Breast epithelium (tissue), 4 donors: ENCODE measurements at regions not wholly inside any gene's neighbourhood (a gene's known extent, or its start where the extent isn't known, plus 50 kb on each side); places are given as distances from the start of the nearest gene placed in this dataset.
"Not testable (repeated sequence)": the region's sequence is repeated elsewhere in the genome, so short reads cannot be mapped to it uniquely, and the experiment has no call there.

Experiments
- DNase-seq, 2 donors: peaks; one replicate each; pipeline ENCODE4 v3.0.0-alpha.2; 2019; ENCODE audit warnings: low spot score in 2 of 2
- H3K27ac ChIP-seq, 2 donors: fragments of 200-600 bp; sonication (generic) in 1 of 2; one replicate each; pipeline ENCODE4 v1.5.1; 2016 to 2019; ENCODE audit warnings: mild to moderate bottlenecking in 1 of 2
- H3K27me3 ChIP-seq, 2 donors: fragments of 200-600 bp; sonication (generic) in 1 of 2; one replicate each; pipeline versions ENCODE4 v1.5.1 to v1.6.0; 2017 to 2019; ENCODE audit warnings: control low read depth in 1 of 2, mild to moderate bottlenecking in 1 of 2
- H3K36me3 ChIP-seq: fragments of 200-600 bp; one replicate; pipeline ENCODE4 v1.5.1; 2019
- H3K4me1 ChIP-seq, 2 donors: fragments of 200-600 bp; sonication (generic); one replicate each; pipeline ENCODE4 v1.5.1; 2016 to 2019; ENCODE audit warnings: control low read depth in 1 of 2
- H3K4me3 ChIP-seq, 3 donors: fragments of 200-600 bp; sonication (generic); 1 replicate in 2 of 3; 2 replicates in 1 of 3; pipeline ENCODE4 v1.5.1; 2016 to 2019; ENCODE audit warnings: mild to moderate bottlenecking in 3 of 3, moderate library complexity in 2 of 3
- H3K9me3 ChIP-seq, 2 donors: fragments of 200-600 bp; sonication (generic) in 1 of 2; one replicate each; pipeline ENCODE4 v1.5.1; 2016 to 2019; ENCODE audit warnings: control low read depth in 1 of 2
- POLR2A ChIP-seq: fragments of 450-650 bp; IDR thresholded peaks from one replicate; pipeline ENCODE4 v1.6.1; 2016; ENCODE audit warnings: antibody characterized with exemption, mild to moderate bottlenecking, moderate library complexity
- POLR2AphosphoS5 ChIP-seq, 3 donors: sonication (generic); formaldehyde crosslinking; IDR thresholded peaks; one replicate each; pipeline ENCODE4 v1.6.1; 2017; ENCODE audit warnings: antibody characterized with exemption in 3 of 3
- intact Hi-C: fragments of 100-400 bp; cut with DNase I; formaldehyde crosslinking; loops from one replicate; pipeline ENCODE4 v1.15.1; 2023; ENCODE audit warnings: low total_unique reads
- TF ChIP-seq, protein P1 (sequence below), 3 donors: fragments of 450-650 bp; IDR thresholded peaks; one replicate each; pipeline ENCODE4 v1.5.1; 2016 to 2017; ENCODE audit warnings: antibody characterized with exemption in 3 of 3, mild to moderate bottlenecking in 3 of 3, moderate library complexity in 3 of 3

DNA sequence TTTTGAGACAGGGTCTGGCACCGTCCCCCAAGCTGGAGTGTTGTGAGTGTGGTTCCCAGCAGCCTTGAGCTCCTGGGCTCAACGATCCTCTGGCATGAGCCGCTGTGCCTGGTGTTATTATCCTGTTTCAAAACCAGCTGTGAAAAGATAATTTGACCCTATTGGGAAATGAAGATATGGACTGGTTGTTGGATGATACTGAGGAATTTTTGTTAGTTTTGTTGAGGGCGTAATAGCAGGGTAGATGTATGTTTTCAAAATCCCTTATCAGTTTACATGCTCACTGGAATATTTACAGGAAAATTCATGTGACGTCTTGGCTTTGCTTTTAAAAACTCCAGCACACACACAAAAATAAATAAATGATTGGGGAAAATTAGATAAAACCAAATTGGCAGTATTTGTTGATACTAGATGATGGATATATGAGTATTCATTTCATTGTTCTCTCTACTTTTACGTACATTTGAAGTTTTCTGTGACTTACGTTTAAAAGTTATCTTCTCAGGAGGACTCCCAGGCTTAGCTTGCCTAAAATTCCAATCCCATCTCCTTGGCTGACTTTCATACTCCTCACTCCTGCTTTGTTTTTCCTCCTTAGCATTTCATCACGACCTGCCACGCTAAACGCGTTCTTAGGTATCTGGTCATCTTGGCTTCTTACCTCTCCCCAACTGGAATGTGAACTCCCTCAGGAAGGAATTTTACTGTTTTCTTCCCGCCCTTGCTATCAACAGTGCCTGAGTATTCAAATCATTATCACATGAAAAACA is 56.8 kb upstream of the TFRC start:
- Histone ChIP-seq H3K4me3 (no peak overlapping the region), H3K27me3 (no peaks in the 10 kb centered on the region), H3K9me3 (no peaks in the 10 kb centered on the region), H3K36me3 (no peaks in the 10 kb centered on the region), H3K4me1 (peaks cover 0 to 10% of the 10 kb centered on the region in 2 donors), H3K27ac (peak overlapping the region; percentile 73 to 79)
- intact Hi-C loops: no loop called here
- TF ChIP-seq POLR2AphosphoS5 (IDR thresholded peaks at IDR 0.05): no peak
- TF ChIP-seq POLR2A: no peak
- TF ChIP-seq, protein P1, sequence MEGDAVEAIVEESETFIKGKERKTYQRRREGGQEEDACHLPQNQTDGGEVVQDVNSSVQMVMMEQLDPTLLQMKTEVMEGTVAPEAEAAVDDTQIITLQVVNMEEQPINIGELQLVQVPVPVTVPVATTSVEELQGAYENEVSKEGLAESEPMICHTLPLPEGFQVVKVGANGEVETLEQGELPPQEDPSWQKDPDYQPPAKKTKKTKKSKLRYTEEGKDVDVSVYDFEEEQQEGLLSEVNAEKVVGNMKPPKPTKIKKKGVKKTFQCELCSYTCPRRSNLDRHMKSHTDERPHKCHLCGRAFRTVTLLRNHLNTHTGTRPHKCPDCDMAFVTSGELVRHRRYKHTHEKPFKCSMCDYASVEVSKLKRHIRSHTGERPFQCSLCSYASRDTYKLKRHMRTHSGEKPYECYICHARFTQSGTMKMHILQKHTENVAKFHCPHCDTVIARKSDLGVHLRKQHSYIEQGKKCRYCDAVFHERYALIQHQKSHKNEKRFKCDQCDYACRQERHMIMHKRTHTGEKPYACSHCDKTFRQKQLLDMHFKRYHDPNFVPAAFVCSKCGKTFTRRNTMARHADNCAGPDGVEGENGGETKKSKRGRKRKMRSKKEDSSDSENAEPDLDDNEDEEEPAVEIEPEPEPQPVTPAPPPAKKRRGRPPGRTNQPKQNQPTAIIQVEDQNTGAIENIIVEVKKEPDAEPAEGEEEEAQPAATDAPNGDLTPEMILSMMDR (IDR thresholded peaks at IDR 0.05): no peak
- peak in 1 of 2 donors; percentile 57 for DNase-seq

DNA sequence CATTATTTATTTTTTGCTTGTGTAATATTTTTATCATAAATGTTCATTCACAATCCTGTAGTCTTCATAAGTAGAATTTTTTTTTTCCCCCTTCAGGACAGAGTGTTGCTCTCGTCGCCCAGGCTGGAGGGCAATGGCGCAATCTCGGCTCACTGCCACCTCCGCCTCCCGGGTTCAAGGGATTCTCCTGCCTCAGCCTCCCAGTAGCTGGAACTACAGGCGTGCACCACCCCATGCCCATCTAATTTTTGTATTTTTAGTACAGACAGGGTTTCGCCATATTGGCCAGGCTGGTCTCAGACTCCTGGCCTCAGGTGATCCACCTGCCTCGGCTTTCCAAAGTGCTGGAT is 54.7 kb upstream of the TFRC start:
- H3K4me1 ChIP-seq, H3K9me3 ChIP-seq, H3K4me3 ChIP-seq, H3K27me3 ChIP-seq, H3K36me3 ChIP-seq, intact Hi-C loops: not testable (repeated sequence)
- peak overlapping the region; percentile 90 to 91 for H3K27ac ChIP-seq
- DNase-seq: peak in 1 of 2 donors; percentile 42
- TF ChIP-seq POLR2AphosphoS5 (IDR thresholded peaks at IDR 0.05): peak in 1 of 3 donors; percentile 23

DNA sequence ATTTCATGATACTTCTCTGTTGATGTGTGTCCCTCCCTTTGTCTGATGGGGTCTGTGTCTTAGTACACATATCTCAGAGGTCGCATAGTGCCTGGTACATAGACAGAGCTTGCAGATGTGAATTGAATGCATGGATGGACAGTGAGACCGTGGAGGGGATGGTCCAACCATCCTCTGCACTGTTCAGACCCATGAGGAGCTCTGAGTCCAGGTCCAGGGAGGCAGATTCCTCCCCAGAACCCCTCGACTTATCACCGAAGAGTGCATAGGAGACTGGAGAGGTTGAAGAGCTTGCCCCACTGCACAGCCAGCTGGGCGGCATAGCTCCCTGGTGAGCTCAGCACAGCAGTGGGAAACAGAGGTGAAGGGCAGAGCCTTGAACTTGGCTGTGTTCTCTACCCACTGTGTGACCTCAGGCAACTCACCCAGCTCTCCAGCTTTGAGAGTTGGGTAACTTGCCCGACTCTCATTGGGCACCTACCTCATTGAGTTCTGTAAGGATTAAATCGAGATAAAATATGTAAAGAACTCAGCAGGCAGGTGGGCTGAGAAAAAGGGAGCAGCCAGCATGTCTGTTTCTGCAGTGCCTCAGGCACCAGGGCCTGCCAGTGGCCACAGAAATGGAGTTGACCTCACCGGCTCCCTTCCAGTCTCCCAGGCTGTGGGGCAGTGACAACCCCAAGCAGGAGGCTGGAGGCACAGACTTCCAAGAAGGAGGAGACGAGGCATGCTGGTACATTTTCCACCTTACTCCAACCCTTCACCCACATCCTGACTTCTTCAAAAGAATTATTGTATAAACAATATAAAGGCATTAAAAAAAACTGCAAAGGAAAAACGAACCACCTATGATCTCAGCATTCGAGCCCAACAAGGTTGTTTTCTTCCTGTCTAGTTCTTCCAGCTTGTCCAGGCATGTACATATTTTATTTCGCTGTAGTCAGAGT is 54.1 kb upstream of the TFRC start:
- peak in 1 of 2 donors; percentile 92 for DNase-seq
- intact Hi-C loops: no loop called here

DNA sequence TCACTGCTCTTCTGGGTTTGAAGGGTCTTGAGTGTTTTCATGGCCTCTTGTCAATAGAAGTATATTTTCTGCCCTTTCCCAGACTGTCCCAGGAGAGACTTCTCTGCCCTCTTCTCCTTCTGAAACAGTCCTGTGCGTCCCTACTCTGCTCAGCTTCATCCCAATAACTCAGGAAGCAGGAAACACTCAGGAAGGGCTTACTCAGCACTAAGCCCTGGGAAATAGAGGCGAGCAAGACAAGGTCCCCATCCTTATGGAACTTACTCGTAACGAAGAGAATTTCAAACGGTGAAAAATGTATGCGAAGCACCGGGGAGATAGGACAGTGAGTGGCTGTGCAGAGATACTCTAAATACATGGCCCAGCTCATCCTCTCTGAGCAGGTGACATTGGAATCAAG is 52.8 kb upstream of the TFRC start:
- Histone ChIP-seq H3K4me3 (no peak overlapping the region), H3K27ac (peak overlapping the region; percentile 90 to 91), H3K36me3 (no peaks in the 10 kb centered on the region), H3K4me1 (peaks cover 0 to 10% of the 10 kb centered on the region in 2 donors), H3K27me3 (no peaks in the 10 kb centered on the region), H3K9me3 (no peaks in the 10 kb centered on the region)
- DNase-seq: no peak
- TF ChIP-seq POLR2AphosphoS5 (IDR thresholded peaks at IDR 0.05): no peak
- no peak for TF ChIP-seq POLR2A
- TF ChIP-seq, protein P1 (IDR thresholded peaks at IDR 0.05): no peak
- intact Hi-C loops: no loop called here

More for the DNA sequence above, 54.1 kb upstream of the TFRC start:
- peaks cover 0 to 10% of the 10 kb centered on the region in 2 donors for H3K4me1 ChIP-seq
- H3K27ac ChIP-seq: peak overlapping the region; percentile 90 to 91
- TF ChIP-seq, protein P1 (IDR thresholded peaks at IDR 0.05): no peak
- peak in 1 of 3 donors; percentile 37 for TF ChIP-seq POLR2AphosphoS5 (IDR thresholded peaks at IDR 0.05)
- H3K9me3 ChIP-seq: no peaks in the 10 kb centered on the region
- no peaks in the 10 kb centered on the region for H3K27me3 ChIP-seq
- no peaks in the 10 kb centered on the region for H3K36me3 ChIP-seq
- peak overlapping the region in 1 of 3 donors; percentile 10 for H3K4me3 ChIP-seq

DNA sequence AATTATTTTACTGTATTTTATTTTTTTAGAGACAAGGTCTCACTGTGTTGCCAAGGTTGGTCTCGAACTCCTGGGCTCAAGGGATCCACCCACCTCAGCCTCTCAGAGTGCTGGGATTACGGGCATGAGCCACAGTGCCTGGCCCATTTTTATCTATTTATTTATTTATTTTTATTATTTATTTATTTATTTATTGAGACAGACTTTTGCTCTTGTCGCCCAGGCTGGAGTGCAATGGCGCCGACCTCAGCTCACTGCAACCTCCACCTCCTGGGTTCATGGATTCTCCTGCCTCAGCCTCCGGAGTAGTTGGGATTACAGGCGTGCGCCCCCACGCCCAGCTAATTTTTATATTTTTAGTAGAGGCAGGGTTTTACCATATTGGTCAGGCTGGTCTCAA is 52.0 kb upstream of the TFRC start:
- H3K4me3 ChIP-seq, H3K27me3 ChIP-seq, H3K9me3 ChIP-seq, DNase-seq, H3K4me1 ChIP-seq, H3K36me3 ChIP-seq, intact Hi-C loops: not testable (repeated sequence)
- H3K27ac ChIP-seq: peak overlapping the region in 1 of 2 donors; percentile 91

DNA sequence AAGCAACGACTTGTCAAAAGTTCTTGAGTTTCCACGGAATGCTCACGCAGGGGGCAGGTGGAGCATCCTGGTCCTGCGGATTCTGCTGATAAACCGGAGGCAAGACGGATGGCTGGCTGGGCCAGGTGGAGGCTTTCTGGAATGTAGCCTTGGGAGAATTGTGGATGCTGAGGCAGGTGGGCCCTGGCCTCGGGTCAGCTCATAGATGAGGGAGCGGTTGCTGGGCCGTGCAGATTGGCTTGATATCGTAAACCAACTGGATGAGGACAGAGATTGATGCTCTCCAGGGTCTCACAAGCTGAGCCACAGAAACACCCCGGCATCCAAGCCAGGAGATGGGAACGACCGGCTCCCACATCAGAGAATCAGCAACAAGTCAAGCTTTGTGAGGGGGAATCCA is 50.0 kb upstream of the TFRC start:
- no peaks in the 10 kb centered on the region for H3K36me3 ChIP-seq
- no peaks in the 10 kb centered on the region for H3K27me3 ChIP-seq
- H3K4me3 ChIP-seq: no peak overlapping the region
- no peak overlapping the region for H3K27ac ChIP-seq
- no peaks in the 10 kb centered on the region for H3K9me3 ChIP-seq
- peaks cover 0 to 3% of the 10 kb centered on the region in 2 donors for H3K4me1 ChIP-seq
- DNase-seq: no peak
- TF ChIP-seq POLR2A (no peak), POLR2AphosphoS5 (IDR thresholded peaks at IDR 0.05) (no peak)
- TF ChIP-seq, protein P1 (IDR thresholded peaks at IDR 0.05): no peak
- intact Hi-C loops: no loop called here
